ENCODE measurements at regions not wholly inside any gene's neighbourhood (a gene's known extent, or its start where the extent isn't known, plus 50 kb on each side); places are given as distances from the start of the nearest gene placed in this dataset.

DNA sequence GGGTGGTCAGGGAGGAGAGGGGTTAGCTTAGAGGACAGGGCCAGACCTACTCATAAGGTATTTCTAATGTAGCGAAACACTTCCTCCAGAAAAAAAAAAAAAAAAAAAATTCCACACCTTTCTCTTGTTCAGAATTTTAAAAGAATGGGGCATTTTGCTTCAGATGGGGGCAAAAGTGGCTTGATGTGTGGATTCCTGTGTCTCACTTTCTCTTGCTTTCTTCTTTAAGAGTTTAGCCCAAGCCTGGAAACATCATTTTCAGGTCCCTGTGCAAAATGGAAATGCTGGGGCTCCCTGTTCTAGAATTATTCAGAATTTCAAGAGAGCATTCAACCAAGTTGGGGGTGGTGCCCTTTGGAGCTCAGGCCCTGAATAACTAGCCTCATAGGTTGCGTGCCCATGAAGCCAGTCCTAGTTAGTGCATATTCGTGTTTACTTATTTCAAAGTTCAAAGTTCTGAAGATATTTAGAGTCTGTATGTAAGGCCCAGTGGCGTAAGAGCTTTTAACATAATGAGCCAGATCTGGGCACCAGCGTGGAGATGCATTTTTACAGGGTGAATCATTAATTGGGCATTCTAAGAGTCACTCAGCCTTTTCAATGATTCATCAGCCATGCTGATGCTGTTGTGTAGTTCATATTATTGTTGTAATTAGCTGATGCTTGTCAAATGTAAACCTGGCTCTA lies 104.5 kb downstream of the RPLP1 start:
- WGBS (ENCODE audit: insufficient coverage), result 85% methylated on average over 4 of the region's 5 CpGs

GRCh38 chr15:69557707-69558409 lies 105.2 kb downstream of the RPLP1 start:
- no peak for DNase-seq
- no peak overlapping the region for H3K27ac ChIP-seq (ENCODE audit: low read length)
- H3K9me3 ChIP-seq (ENCODE audit: control insufficient read depth, insufficient read depth, low read length), result no peaks in the 10 kb centered on the region
- Mint-ChIP-seq H3K4me1 (no peaks in the 10 kb centered on the region), H3K4me3 (no peak overlapping the region), H3K27ac (no peak overlapping the region), H3K27me3 (ENCODE audit: low read depth in 2 of 2) (peaks cover 9 to 13% of the 10 kb centered on the region in 2 donors), H3K9me3 (no peaks in the 10 kb centered on the region), H3K36me3 (no peaks in the 10 kb centered on the region)
- intact Hi-C loops (cut with micrococcal nuclease), result no loop called here
- no peaks in the 10 kb centered on the region for H3K36me3 ChIP-seq (ENCODE audit: control insufficient read depth, insufficient read depth, low read length)
- TF ChIP-seq, protein P1, sequence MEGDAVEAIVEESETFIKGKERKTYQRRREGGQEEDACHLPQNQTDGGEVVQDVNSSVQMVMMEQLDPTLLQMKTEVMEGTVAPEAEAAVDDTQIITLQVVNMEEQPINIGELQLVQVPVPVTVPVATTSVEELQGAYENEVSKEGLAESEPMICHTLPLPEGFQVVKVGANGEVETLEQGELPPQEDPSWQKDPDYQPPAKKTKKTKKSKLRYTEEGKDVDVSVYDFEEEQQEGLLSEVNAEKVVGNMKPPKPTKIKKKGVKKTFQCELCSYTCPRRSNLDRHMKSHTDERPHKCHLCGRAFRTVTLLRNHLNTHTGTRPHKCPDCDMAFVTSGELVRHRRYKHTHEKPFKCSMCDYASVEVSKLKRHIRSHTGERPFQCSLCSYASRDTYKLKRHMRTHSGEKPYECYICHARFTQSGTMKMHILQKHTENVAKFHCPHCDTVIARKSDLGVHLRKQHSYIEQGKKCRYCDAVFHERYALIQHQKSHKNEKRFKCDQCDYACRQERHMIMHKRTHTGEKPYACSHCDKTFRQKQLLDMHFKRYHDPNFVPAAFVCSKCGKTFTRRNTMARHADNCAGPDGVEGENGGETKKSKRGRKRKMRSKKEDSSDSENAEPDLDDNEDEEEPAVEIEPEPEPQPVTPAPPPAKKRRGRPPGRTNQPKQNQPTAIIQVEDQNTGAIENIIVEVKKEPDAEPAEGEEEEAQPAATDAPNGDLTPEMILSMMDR (IDR thresholded peaks at IDR 0.05), result no peak
- H3K4me3 ChIP-seq (ENCODE audit: low read length), result no peak overlapping the region
- WGBS (ENCODE audit: insufficient coverage), result 82% methylated on average over 2 of the region's 2 CpGs
- peaks cover 2% of the 10 kb centered on the region for H3K4me1 ChIP-seq (ENCODE audit: control insufficient read depth, insufficient read depth, low read length)
- no peak for ATAC-seq
- no peaks in the 10 kb centered on the region for H3K27me3 ChIP-seq (ENCODE audit: control insufficient read depth, insufficient read depth, low read length)

More for the DNA sequence above, 104.5 kb downstream of the RPLP1 start:
- H3K27ac Mint-ChIP-seq, result no peak overlapping the region
- no peak for ATAC-seq
- H3K36me3 ChIP-seq (ENCODE audit: control insufficient read depth, insufficient read depth, low read length), result no peaks in the 10 kb centered on the region
- H3K4me1 Mint-ChIP-seq, result peaks cover 5 to 6% of the 10 kb centered on the region in 2 donors
- TF ChIP-seq, protein P1 (IDR thresholded peaks at IDR 0.05), result no peak
- no peak overlapping the region for H3K4me3 Mint-ChIP-seq
- H3K27me3 ChIP-seq (ENCODE audit: control insufficient read depth, insufficient read depth, low read length), result no peaks in the 10 kb centered on the region
- H3K36me3 Mint-ChIP-seq, result peaks cover under 1% of the 10 kb centered on the region
- no peak for DNase-seq
- H3K4me1 ChIP-seq (ENCODE audit: control insufficient read depth, insufficient read depth, low read length), result peaks cover 9% of the 10 kb centered on the region
- H3K9me3 ChIP-seq (ENCODE audit: control insufficient read depth, insufficient read depth, low read length), result peaks cover 4% of the 10 kb centered on the region
- H3K9me3 Mint-ChIP-seq, result no peaks in the 10 kb centered on the region
- peaks cover 7 to 13% of the 10 kb centered on the region in 2 donors for H3K27me3 Mint-ChIP-seq (ENCODE audit: low read depth in 2 of 2)
- intact Hi-C loops (cut with micrococcal nuclease), result no loop called here
- no peak overlapping the region for H3K4me3 ChIP-seq (ENCODE audit: low read length)
- no peak overlapping the region for H3K27ac ChIP-seq (ENCODE audit: low read length)

GRCh38 chr15:69559440-69560190 lies 107.0 kb downstream of the RPLP1 start:
- ATAC-seq (no peak), DNase-seq (no peak)
- Mint-ChIP-seq H3K4me1 (no peaks in the 10 kb centered on the region), H3K27ac (no peak overlapping the region), H3K27me3 (ENCODE audit: low read depth in 2 of 2) (peaks cover 9 to 17% of the 10 kb centered on the region in 2 donors), H3K36me3 (no peaks in the 10 kb centered on the region), H3K9me3 (no peaks in the 10 kb centered on the region), H3K4me3 (no peak overlapping the region)
- Histone ChIP-seq H3K36me3 (ENCODE audit: control insufficient read depth, insufficient read depth, low read length) (no peaks in the 10 kb centered on the region), H3K9me3 (ENCODE audit: control insufficient read depth, insufficient read depth, low read length) (no peaks in the 10 kb centered on the region), H3K4me1 (ENCODE audit: control insufficient read depth, insufficient read depth, low read length) (no peaks in the 10 kb centered on the region), H3K27ac (ENCODE audit: low read length) (no peak overlapping the region), H3K27me3 (ENCODE audit: control insufficient read depth, insufficient read depth, low read length) (no peaks in the 10 kb centered on the region), H3K4me3 (ENCODE audit: low read length) (no peak overlapping the region)
- TF ChIP-seq, protein P1 (IDR thresholded peaks at IDR 0.05), result no peak
- intact Hi-C loops (cut with micrococcal nuclease), result no loop called here
- 66% methylated on average over 5 of the region's 5 CpGs for WGBS (ENCODE audit: insufficient coverage)
